Fibroblast of lung (primary cell): ENCODE measurements at regions not wholly inside any gene's neighbourhood (a gene's known extent, or its start where the extent isn't known, plus 50 kb on each side); places are given as distances from the start of the nearest gene placed in this dataset.

Experiments used
- DNase-seq, 2 donors: peaks; one replicate each; pipeline versions ENCODE4 v3.0.0 to v3.0.0-alpha.2; 2010; ENCODE audit warnings: low read depth in 2 of 2
- H2AFZ ChIP-seq: 2 replicates; pipeline ENCODE4 v1.5.1; 2012; ENCODE audit warnings: low read length, control low read depth, inconsistent platforms
- H3K27ac ChIP-seq: 2 replicates; pipeline ENCODE4 v1.5.1; 2011; ENCODE audit warnings: low read length, control low read depth; ENCODE audit not compliant: insufficient read depth
- H3K27me3 ChIP-seq: 2 replicates; pipeline ENCODE4 v1.5.1; 2011; ENCODE audit warnings: mild to moderate bottlenecking, low read length; ENCODE audit not compliant: control insufficient read depth, insufficient read depth
- H3K36me3 ChIP-seq: 2 replicates; pipeline ENCODE4 v1.5.1; 2011; ENCODE audit warnings: low read length; ENCODE audit not compliant: control insufficient read depth, insufficient read depth
- H3K4me1 ChIP-seq: 2 replicates; pipeline ENCODE4 v1.5.1; 2011; ENCODE audit warnings: low read length; ENCODE audit not compliant: control insufficient read depth, insufficient read depth; ENCODE audit errors: extremely low read depth
- H3K4me2 ChIP-seq: 2 replicates; pipeline ENCODE4 v1.5.1; 2011; ENCODE audit warnings: low read length, control low read depth; ENCODE audit not compliant: insufficient read depth; ENCODE audit errors: extremely low read depth
- H3K4me3 ChIP-seq, 4 experiments: fragments of 200-600 bp in 1 of 4; sonication (generic) in 1 of 4; replicated peaks in 1 of 4; 2 replicates each; pipeline ENCODE4 v1.5.1; 2011 to 2016; ENCODE audit warnings: low read length in 4 of 4, low read depth in 3 of 4, mild to moderate bottlenecking in 3 of 4, control low read depth in 2 of 4, inconsistent platforms in 1 of 4, mixed read lengths in 1 of 4; ENCODE audit not compliant: insufficient read depth in 1 of 4; ENCODE audit errors: control extremely low read depth in 1 of 4
- H3K79me2 ChIP-seq: 2 replicates; pipeline ENCODE4 v1.5.1; 2012; ENCODE audit warnings: mild to moderate bottlenecking, low read length, inconsistent platforms; ENCODE audit not compliant: control insufficient read depth, insufficient read depth
- H3K9ac ChIP-seq: 2 replicates; pipeline ENCODE4 v1.5.1; 2011; ENCODE audit warnings: mild to moderate bottlenecking, low read length, control low read depth; ENCODE audit not compliant: insufficient read depth
- H3K9me3 ChIP-seq: 2 replicates; pipeline ENCODE4 v1.5.1; 2012; ENCODE audit warnings: low read depth, low read length; ENCODE audit not compliant: control insufficient read depth, insufficient read depth
- H4K20me1 ChIP-seq: 2 replicates; pipeline ENCODE4 v1.5.1; 2011; ENCODE audit warnings: low read length; ENCODE audit not compliant: control insufficient read depth, insufficient read depth; ENCODE audit errors: extremely low read depth
- CTCF ChIP-seq, 2 donors: IDR thresholded peaks in 1 of 2; conservative IDR thresholded peaks in 1 of 2; 1 replicate in 1 of 2; 2 replicates in 1 of 2; pipeline ENCODE4 v1.5.1; 2011 to 2012; ENCODE audit warnings: low read length in 2 of 2, control low read depth in 1 of 2, inconsistent platforms in 1 of 2, low read depth in 1 of 2, mild to moderate bottlenecking in 1 of 2
- EZH2 ChIP-seq: IDR thresholded peaks from 2 replicates; pipeline ENCODE4 v1.5.1; 2012; ENCODE audit warnings: low read length, control low read depth, mild to moderate bottlenecking; ENCODE audit errors: missing control alignments

- Histone ChIP-seq H3K36me3 (no peaks in the 10 kb centered on the region), H3K27me3 (no peaks in the 10 kb centered on the region), H3K4me3 (no peak overlapping the region), H3K9ac (no peak overlapping the region), H3K9me3 (no peaks in the 10 kb centered on the region), H3K79me2 (no peaks in the 10 kb centered on the region), H3K4me2 (no peak overlapping the region), H3K4me1 (no peaks in the 10 kb centered on the region), H2AFZ (no peak overlapping the region), H3K27ac (no peak overlapping the region), H4K20me1 (no peaks in the 10 kb centered on the region)
- no peak for DNase-seq
- TF ChIP-seq EZH2 (no peak), CTCF (conservative IDR thresholded peaks at IDR 0.05 in 1 of 2, IDR thresholded peaks at IDR 0.05 in 1 of 2; ENCODE audit: low read depth in 1 of 2, low read length in 2 of 2) (no peak)
Measured at GRCh38 chr7:153930696-153931095, 121.5 kb upstream of the DPP6 start.

- H4K20me1 ChIP-seq: no peaks in the 10 kb centered on the region
- no peaks in the 10 kb centered on the region for H3K79me2 ChIP-seq
- no peak overlapping the region for H3K27ac ChIP-seq
- H3K9ac ChIP-seq: no peak overlapping the region
- no peak overlapping the region for H2AFZ ChIP-seq
- H3K27me3 ChIP-seq: no peaks in the 10 kb centered on the region
- no peak overlapping the region for H3K4me3 ChIP-seq
- no peaks in the 10 kb centered on the region for H3K4me1 ChIP-seq
- DNase-seq: no peak
- H3K36me3 ChIP-seq: no peaks in the 10 kb centered on the region
- H3K4me2 ChIP-seq: no peak overlapping the region
- no peaks in the 10 kb centered on the region for H3K9me3 ChIP-seq
- no peak for TF ChIP-seq CTCF (conservative IDR thresholded peaks at IDR 0.05 in 1 of 2, IDR thresholded peaks at IDR 0.05 in 1 of 2; ENCODE audit: low read depth in 1 of 2, low read length in 2 of 2)
- no peak for TF ChIP-seq EZH2
Measured at GRCh38 chr7:153934048-153934447, 118.2 kb upstream of the DPP6 start.

GRCh38 chr7:153934629-153935028 lies 117.6 kb upstream of the DPP6 start:
- no peaks in the 10 kb centered on the region for H3K36me3 ChIP-seq
- no peaks in the 10 kb centered on the region for H3K9me3 ChIP-seq
- H3K27ac ChIP-seq: no peak overlapping the region
- TF ChIP-seq CTCF (conservative IDR thresholded peaks at IDR 0.05 in 1 of 2, IDR thresholded peaks at IDR 0.05 in 1 of 2; ENCODE audit: low read depth in 1 of 2, low read length in 2 of 2): no peak
- TF ChIP-seq EZH2: no peak
- no peak for DNase-seq
- H3K27me3 ChIP-seq: no peaks in the 10 kb centered on the region
- no peaks in the 10 kb centered on the region for H4K20me1 ChIP-seq
- H3K79me2 ChIP-seq: no peaks in the 10 kb centered on the region
- no peak overlapping the region for H3K4me3 ChIP-seq
- H3K4me2 ChIP-seq: no peak overlapping the region
- H3K9ac ChIP-seq: no peak overlapping the region
- H2AFZ ChIP-seq: no peak overlapping the region
- H3K4me1 ChIP-seq: no peaks in the 10 kb centered on the region
